Stimulated activated CD8-positive, alpha-beta memory T cell treated with anti-CD3 and anti-CD28 coated beads, Interleukin-7, amount 100 ng/mL, for 48 hours (primary cell): ENCODE measurements at regions not wholly inside any gene's neighbourhood (a gene's known extent, or its start where the extent isn't known, plus 50 kb on each side); places are given as distances from the start of the nearest gene placed in this dataset.
"Not testable (repeated sequence)": the region's sequence is repeated elsewhere in the genome, so short reads cannot be mapped to it uniquely, and the experiment has no call there.

Experiments used
- DNase-seq, 2 donors: peaks; one replicate each; pipeline ENCODE4 v3.0.0-alpha.2; 2020; ENCODE audit warnings: low read depth in 1 of 2; ENCODE audit errors: extremely low read depth in 1 of 2

GRCh38 chr1:65581119-65581518 lies 160.7 kb downstream of the LEPR start:
- no peak for DNase-seq

DNA sequence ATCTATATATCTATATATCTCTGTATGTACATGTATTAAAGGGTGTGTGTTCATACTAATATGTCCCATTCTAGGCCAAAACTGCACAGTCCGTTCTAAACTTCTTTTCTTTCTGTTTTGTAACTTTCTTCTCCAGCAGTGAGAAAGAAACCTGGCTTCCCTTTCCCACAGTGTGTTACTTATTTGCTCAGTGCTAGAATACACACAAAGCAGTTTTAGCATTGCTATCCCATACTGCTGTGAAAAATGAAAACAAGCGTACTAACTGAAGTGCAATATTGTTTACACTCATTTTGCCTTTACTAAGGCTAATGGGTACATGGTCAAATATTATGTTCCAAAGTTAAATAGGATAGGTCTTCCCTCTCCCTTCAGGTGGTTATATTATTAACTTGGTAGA lies 163.9 kb downstream of the LEPR start:
- DNase-seq = no peak

GRCh38 chr1:65590279-65590678 lies 169.8 kb downstream of the LEPR start:
- no peak for DNase-seq

DNA sequence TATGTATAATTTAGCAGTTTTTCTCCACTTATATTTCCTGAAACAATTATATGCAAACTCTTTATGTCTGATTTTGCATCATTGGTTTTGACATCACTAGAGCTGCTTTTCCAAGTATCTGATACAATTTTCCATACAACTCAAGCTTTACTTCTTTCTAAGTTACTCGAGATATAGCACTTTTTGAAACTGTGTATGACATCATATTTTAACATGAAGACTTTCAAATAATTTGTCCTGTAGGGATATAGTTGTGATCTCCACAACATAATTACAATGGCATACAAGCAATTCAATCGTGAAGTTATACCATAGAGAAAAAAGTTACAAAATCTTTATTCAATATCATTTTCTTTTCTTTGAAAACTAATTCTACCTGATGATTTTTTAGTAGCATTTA lies 173.0 kb downstream of the LEPR start:
- no peak for DNase-seq

DNA sequence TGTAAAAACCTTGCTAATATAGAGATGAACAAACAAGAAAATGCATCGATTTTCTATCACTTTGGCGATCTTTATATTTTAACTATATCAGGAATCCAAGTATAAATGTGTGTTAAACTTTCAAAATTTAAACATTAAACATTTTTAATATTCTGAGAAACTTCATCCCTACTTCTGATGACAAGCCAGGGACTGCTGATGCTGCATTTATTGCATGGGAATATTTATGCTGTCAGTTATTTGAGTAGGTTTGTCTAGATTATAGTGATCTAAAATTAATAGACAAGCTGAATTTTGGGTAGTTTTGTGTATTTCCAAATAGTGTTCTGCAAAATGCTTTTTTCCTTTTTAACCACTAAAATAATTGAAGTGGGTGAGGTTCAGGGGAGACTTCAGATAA lies 175.3 kb downstream of the LEPR start:
- DNase-seq = no peak

DNA sequence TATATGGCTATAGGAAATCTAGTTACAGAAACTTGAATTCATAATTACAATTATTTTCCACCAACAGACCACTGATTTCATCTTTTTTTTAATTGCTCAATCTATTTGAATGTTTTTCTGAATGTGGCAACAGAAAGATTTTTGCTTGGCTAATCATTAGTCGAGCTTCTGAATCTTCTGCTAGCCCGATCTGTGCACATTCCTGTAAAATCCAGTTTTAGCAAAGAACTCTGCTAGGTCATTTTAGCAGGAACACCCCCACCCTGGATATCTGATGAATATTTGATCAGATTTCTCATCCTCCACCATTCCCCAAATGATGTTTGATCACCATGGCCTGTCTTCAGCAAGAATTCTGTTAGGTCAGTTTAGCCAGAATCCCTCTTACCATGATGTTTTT lies 176.3 kb downstream of the LEPR start:
- DNase-seq = no peak

GRCh38 chr1:65605621-65606020 lies 185.2 kb downstream of the LEPR start:
- no peak for DNase-seq

DNA sequence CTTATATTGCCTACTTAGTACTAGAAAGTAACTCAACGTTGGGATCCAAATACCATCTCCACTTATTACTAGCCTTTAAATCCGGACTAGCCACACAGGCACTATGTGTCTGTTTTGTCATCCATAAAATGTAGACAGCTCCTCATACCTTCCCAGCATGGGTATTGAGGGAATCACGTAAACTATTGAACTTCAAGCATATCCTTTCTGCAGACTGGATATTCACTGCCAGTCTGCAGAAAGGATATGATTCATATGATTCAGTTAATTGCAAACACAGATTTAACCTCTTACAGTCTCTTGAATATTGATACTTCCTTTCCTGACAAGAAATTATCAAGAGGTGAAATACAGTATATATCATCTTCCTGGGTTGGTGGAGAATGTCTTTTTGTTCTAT lies 186.0 kb downstream of the LEPR start:
- DNase-seq = no peak

GRCh38 chr1:65613884-65614283 lies 178.8 kb upstream of the PDE4B start:
- no peak for DNase-seq

DNA sequence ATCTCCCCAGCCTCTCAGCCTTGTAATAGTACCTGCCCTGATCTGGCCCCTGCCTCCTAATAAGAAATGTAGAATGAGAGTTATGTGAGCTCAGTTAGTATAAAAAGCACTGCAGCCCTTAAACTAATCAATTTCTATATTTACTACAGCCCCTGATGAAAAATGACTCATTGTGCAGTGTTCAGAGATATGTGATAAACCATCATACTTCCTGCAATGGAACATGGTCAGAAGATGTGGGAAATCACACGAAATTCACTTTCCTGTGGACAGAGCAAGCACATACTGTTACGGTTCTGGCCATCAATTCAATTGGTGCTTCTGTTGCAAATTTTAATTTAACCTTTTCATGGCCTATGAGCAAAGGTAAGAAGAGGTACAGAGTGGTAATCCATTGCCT lies 176.8 kb upstream of the PDE4B start:
- no peak for DNase-seq

- DNase-seq = not testable (repeated sequence)
Observed at GRCh38 chr1:65621721-65622120, 171.0 kb upstream of the PDE4B start.

DNA sequence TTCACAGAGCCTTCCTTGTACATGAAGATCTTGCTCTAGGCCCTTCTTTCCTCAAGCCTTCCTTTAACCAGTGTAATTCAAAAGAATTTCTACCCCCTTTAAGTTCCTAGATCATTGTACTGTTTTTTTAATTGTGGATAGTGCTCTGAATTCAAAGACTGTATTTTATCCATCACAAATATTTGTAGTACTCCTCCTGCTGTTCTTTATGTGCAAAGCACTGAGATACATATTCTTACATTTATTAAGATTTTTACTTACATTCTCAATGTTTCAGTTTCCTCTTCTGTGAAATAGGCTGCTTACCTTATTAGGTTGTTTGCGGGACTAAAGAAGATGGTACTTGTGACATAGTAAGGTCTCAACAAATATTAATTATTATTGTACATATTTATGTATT lies 168.8 kb upstream of the PDE4B start:
- DNase-seq = no peak

GRCh38 chr1:65625528-65625927 lies 167.2 kb upstream of the PDE4B start:
- DNase-seq = no peak

DNA sequence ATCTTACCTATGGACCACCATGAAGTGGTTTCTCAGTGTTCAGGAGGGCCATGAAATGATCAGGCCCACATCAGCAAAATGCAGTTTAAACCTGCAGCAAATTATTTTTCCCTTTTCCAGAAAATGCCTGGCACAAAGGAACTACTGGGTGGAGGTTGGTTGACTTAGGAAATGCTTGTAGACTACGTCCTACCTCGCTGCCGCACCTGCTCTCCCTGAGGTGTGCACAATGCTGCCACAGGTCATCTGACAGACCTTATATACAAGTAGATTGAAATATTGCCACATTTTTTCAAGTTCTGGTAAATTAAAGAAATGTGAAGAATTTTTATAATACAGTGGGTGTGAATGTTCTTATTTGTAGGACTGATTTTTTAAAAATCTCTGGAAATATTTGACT lies 166.7 kb upstream of the PDE4B start:
- DNase-seq = no peak

DNA sequence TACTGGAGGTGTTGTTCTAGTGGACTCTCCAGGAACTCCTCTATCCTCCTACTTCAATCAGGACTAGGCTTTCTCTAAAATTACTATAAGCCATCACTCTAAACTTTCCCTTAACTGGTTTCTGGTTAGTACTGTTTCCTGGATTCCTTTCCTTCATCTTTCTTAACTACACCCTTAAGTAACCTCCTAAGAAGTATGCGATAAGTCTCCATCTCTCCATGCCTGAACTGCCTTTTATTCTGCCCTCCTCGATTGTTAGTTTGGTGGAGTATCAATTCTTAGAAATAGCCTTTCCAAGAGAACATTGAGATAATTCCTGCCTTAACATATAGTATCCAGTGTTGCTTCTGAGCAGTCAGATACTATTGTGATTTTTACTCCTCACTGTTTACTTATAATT lies 162.9 kb upstream of the PDE4B start:
- DNase-seq = no peak

- DNase-seq = no peak
Observed at GRCh38 chr1:65630855-65631254, 161.8 kb upstream of the PDE4B start.

DNA sequence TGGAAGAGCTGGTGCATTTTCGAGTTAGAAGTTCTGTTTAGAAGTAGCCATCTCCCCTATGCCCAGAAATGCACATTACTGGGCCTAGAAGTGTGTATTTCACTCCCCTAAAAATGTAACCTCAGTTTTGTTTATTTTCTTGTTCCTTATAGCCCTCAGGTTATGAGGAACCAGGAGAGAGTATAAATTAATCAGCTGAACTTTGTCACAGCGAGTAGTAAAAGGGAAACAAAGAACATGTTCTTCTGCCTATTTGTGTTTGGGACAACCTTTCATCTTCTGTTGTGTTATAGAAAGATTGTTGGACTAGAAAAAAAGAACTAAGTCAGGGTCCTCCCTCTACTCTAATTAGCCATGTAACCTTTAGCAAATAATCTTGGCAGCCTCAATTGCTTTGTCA lies 160.5 kb upstream of the PDE4B start:
- DNase-seq = no peak

- DNase-seq = no peak
Observed at GRCh38 chr1:65640046-65640445, 152.6 kb upstream of the PDE4B start.

GRCh38 chr1:65649185-65649584 lies 143.5 kb upstream of the PDE4B start:
- not testable (repeated sequence) for DNase-seq

GRCh38 chr1:65650682-65651081 lies 142.0 kb upstream of the PDE4B start:
- DNase-seq = no peak

DNA sequence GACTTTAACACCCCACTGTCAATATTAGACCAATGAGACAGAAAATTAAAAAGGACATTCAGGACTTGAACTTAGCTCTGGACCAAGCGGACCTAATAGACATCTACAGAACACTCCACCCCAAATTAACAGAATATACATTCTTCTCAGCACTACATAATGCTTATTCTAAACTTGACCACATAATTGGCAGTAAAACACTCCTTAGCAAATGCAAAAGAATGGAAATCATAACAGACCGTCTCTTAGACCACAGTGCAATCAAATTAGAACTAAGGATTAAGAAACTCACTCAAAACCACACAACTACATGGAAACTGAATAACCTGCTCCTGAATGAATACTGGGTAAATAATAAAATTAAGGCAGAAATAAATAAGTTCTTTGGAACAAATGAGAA lies 138.2 kb upstream of the PDE4B start:
- DNase-seq = not testable (repeated sequence)

- DNase-seq = not testable (repeated sequence)
Observed at GRCh38 chr1:65657609-65658008, 135.1 kb upstream of the PDE4B start.

DNA sequence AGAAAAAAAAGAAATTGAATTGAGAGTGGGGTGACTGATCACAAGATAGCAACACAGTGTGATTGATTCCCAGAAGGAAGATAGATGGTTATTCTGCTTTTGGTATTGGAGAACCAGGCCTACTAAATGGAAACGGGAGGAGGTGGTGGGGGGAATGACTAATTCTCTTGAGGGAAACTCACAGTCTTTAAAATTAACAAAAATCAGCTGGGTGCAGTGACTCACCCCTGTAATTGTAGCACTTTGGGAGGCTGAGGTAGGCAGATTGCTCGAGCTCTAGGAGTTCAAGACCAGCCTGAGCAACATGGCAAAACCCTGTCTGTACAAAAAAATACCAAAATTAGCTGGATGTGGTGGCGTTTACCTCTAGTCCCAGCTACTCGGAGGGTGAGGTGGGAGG lies 134.6 kb upstream of the PDE4B start:
- no peak for DNase-seq

- DNase-seq = no peak
Observed at GRCh38 chr1:65668368-65668767, 124.3 kb upstream of the PDE4B start.
